ENCODE measurements at regions not wholly inside any gene's neighbourhood (a gene's known extent, or its start where the extent isn't known, plus 50 kb on each side); places are given as distances from the start of the nearest gene placed in this dataset.

DNA sequence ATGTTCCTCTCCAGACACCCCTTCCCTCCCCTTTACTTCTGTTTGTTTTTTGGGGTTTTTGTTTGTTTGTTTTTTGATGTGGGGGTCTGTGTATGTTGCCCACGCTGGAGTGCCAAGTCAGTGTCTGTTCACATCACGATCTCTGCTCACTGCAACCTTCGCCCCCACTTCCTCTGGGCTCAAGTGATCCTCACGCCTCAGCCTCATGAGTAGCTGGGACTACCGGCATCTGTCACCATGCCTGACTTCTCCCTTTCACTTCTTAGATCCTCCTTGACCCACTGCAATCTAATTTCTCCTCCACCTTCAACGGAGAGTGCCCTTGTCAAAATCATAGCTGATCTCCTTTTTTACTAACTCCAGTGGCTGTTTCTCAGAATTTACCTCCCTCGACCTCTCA is 100.7 kb upstream of the KIF26B start:
- TF ChIP-seq GATA2 (IDR thresholded peaks at IDR 0.05; ENCODE audit: low read depth, low read length) (no peak), GATA3 (IDR thresholded peaks at IDR 0.05; ENCODE audit: low read depth, low read length) (no peak)

DNA sequence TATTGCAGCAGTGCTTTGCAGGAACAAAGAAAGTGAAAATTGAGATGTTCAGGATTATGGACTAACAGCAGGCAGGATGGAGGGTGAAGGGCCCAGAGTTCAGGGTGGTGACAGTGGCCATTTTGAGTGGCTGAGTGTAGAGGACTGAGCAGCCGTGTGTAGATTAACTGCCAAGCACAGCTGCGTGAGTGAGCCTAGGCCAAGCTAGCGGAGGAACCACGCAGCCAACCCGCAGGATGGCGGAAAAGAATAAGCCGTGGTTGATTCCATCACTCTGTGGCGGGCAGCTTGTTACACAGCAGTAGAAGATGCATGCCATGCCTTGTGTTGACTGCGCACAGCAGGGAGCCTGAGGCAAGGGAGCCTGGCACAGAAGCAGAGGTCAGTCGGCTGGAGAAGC is 102.5 kb upstream of the KIF26B start:
- no peak for TF ChIP-seq GATA2 (IDR thresholded peaks at IDR 0.05; ENCODE audit: low read depth, low read length)
- no peak for TF ChIP-seq GATA3 (IDR thresholded peaks at IDR 0.05; ENCODE audit: low read depth, low read length)

DNA sequence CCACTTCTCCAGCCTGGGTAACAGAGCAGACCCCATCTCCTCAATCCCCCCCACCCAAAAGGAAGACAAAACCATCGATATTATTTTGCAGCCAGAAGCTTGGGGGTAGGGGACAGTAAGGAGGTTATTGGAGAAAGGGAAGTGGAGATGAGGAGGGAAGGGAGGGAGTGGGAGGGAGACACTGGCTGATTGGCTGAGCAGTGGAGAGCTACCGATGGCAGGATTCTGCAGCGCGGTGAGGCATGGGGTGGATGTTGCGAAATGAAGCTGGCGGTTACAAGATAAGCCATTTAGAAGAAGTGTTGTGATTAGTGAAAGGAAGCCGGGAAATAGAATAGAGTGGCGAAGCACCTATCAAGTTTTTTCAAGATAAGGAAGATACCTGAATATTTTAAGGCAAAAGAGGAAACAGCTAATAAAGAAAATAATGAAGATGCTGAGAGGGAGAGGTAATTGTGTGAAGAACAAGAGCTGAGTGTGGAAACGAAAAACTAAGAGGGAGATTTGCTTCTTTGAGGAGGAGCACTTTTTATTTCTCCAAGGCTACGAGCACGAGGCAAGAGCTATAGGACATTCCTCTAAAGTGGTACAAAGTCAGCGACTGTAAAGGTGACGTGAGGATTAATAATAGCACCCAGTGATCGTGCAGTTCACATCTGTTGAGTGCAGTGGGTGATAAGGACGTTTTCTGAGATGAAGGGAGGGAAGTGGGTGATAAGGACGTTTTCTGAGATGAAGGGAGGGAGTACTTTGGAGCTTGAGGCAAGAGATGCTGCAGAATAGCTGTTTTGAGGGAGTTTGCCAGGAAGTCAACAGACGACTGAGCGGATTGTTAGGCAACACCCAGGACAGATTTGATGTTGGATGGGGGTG is 103.2 kb upstream of the KIF26B start:
- TF ChIP-seq GATA3 (IDR thresholded peaks at IDR 0.05; ENCODE audit: low read depth, low read length) (no peak), GATA2 (IDR thresholded peaks at IDR 0.05; ENCODE audit: low read depth, low read length) (no peak)

DNA sequence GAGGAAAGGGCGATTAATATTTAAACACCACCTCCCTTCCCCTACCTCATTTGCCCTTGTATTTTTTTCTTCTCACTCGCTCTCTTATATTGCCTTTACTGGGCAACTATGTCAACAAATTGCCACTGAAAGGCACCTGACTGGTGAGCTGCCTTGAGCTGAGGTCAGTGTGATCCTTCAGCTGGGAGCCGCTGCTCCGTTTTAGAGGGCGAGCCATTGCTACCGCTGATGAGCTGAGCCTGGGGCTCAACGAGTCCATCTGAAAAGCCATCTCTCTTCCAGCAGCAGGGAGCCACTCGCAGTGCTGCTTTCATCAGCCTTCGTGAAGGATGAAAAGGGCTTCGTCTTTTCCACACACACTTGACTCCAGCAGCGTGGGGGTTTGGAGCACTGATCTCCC is 108.0 kb upstream of the KIF26B start:
- no peak for TF ChIP-seq GATA2 (IDR thresholded peaks at IDR 0.05; ENCODE audit: low read depth, low read length)
- TF ChIP-seq GATA3 (IDR thresholded peaks at IDR 0.05; ENCODE audit: low read depth, low read length), result no peak

DNA sequence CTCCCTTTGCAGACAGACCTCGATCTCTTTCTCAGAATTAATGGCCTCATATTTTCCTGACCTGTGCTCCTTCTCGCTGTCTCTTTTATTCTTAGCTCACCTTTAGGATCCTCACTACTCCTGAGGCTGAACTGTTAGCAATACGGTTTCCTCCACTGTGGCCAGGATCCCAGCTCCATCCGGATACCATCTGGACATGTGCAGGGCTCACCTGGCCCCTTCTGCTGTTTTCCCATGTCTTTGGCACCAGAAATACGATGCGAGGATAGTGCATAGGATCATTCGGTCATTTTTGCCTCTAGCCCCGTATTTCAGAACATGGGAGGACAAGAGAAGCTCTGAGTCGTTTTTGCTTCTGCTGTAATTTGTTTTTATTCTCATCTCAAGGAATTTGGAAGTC is 108.5 kb upstream of the KIF26B start:
- TF ChIP-seq GATA2 (IDR thresholded peaks at IDR 0.05; ENCODE audit: low read depth, low read length), result no peak
- TF ChIP-seq GATA3 (IDR thresholded peaks at IDR 0.05; ENCODE audit: low read depth, low read length), result no peak

DNA sequence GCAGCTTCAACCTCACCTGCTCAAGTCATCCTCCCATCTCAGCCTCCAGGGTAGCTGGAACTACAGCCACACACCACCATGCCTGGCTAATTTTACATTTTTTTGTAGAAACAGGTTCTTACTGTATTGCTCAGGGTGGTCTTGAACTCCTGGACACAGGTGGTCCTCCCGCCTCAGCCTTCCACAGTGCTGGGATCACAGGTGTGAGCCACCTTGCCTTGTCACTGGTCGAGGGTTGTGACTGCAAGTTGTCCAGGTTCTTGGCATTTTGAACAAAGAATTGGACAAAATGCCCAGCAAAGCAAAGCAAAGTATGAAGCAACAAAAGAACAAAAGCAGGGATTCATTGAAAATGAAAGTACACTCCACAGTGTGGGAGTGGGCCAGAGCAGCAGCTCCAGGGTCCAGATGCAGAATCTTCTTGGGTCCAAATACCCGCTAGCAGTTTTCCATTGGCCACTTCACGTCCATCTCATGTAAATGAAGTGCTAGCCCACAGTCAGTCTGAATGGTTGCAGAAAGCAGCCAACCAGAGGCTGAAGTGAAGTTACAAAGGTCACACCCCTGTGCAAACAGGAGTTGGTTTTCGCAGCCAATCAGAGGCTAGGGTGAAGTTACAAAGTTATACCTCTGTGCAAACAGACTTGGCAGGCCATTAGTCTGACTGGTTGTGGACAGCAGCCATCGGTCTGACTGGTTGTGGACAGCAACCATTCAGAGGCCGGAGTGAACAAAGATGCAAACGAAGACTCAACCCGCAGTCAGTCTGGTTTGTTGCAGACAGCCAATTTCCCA is 109.5 kb upstream of the KIF26B start:
- TF ChIP-seq GATA3 (IDR thresholded peaks at IDR 0.05; ENCODE audit: low read depth, low read length) (no peak), GATA2 (IDR thresholded peaks at IDR 0.05; ENCODE audit: low read depth, low read length) (no peak)

DNA sequence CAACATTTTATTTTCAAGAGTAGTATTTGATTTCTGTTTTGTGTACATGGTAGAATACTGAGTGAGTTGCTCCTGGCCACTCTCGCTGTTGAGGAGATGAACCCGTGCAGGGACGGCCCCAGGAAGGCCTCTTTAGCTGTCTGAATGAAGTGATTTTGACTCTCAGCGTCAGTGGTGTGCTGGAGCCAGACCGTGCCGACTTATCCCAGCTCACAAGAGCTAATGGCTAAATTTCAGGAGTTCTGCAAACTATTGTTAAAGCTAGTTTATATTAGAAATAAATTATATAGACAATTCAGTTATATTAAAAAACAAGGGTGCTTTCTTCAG is 111.2 kb upstream of the KIF26B start:
- TF ChIP-seq GATA2 (IDR thresholded peaks at IDR 0.05; ENCODE audit: low read depth, low read length) (no peak), GATA3 (IDR thresholded peaks at IDR 0.05; ENCODE audit: low read depth, low read length) (no peak)

DNA sequence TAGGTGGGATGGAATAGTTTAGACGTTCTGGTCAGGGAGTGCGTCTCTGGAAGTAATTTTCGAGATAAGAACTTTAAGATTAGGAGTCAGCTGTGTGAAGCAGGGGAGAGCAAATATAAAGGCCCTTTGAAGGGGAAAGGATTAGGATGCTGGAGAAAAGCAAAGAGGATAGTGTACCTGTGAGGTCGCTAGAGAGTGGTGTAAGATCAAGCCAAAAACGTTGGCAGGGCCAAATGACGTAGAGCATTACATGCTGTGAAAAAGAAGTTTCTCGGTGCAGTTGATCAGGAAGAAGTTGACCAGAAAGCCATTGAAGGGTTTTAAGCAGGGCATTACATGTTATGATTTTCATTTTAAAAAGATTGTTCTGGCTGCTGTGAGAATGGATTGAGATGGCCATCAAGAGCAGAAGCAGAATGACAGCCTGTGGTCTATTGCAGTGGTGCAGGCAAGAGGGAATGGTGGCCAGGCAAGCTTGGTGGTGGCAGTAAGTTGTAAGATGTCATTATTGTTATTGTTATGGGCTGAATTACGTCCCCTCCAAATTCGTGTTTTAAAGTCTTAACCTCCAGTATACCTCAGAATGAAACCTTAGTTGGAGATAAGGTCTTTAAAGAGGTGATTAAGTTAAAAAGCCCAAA is 113.6 kb upstream of the KIF26B start:
- TF ChIP-seq GATA2 (IDR thresholded peaks at IDR 0.05; ENCODE audit: low read depth, low read length), result no peak
- TF ChIP-seq GATA3 (IDR thresholded peaks at IDR 0.05; ENCODE audit: low read depth, low read length), result no peak

DNA sequence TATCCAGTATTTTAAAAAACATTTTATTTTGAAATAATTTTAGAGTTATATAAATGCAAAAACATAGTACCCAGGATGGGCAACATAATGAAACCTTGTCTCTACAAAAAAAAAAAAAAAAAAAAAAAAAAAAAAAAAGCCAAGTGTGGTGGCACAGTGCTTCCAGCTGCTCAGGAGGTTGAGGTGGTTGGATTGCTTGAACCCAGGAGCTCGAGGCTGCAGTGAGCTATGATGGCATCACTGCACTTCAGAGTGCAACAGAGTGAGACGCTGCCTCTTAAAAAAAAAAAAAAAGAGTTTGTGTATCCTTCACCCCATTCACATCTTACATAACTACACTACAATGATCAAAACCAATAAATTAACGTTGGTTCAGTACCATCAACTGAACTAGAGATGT is 115.6 kb upstream of the KIF26B start:
- no peak for TF ChIP-seq GATA3 (IDR thresholded peaks at IDR 0.05; ENCODE audit: low read depth, low read length)
- no peak for TF ChIP-seq GATA2 (IDR thresholded peaks at IDR 0.05; ENCODE audit: low read depth, low read length)

DNA sequence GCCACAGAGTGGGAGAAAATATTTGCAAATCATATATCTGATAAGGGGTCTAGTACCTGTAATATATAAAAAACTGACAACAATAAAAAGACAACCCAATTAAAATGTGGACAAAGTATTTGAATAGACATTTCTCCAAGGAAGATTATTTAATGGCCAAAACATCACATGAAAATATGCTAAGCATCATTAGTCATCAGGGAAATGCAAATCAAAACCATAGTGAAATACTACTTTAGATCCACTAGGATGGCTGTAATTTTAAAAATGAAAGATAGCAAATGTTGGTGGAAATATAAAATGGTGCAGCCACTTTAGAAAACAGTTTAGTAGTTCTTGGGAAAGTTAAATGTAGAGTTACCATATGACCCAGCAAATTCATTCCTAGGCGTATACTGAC is 118.7 kb upstream of the KIF26B start:
- TF ChIP-seq GATA3 (IDR thresholded peaks at IDR 0.05; ENCODE audit: low read depth, low read length) (no peak), GATA2 (IDR thresholded peaks at IDR 0.05; ENCODE audit: low read depth, low read length) (no peak)

DNA sequence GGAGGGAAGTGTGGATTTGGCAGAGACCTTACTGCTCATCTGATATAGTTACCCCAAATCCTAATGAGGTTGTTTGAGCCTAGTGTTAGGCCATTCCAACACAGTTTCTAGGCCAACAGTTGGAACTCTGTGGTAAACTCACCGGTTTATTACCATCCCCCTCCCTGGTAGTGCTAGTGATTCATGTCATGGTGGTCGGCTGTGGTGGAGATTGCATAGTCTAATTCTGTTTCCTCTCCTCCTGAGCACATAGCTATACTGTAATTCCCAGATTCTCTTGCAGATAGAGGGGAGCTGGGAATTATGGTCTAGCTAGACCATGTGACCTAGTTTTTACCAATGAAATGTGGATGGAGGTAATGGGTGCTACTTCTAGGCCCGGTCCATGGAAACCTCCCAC is 123.7 kb upstream of the KIF26B start:
- no peak for TF ChIP-seq GATA3 (IDR thresholded peaks at IDR 0.05; ENCODE audit: low read depth, low read length)

DNA sequence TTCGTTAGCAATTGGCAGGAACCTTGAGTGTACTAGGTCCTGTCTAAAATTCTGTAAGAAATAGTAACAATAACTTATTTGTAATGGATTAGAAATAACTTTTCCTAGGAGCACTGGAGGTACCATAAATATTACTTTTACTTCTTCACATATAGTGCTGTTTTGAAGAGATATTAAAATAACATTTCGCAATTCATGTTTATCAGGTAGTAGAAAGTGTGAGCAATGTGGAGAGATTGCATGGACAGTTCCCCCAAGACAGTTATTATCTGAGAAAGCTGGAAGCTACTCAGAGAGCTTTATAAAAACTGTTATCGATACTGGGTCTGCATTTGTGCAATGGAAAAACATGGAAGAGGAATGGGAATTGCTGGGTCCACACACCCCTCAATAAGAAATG is 128.5 kb upstream of the KIF26B start:
- TF ChIP-seq GATA2 (IDR thresholded peaks at IDR 0.05; ENCODE audit: low read depth, low read length), result no peak
- no peak for TF ChIP-seq GATA3 (IDR thresholded peaks at IDR 0.05; ENCODE audit: low read depth, low read length)

DNA sequence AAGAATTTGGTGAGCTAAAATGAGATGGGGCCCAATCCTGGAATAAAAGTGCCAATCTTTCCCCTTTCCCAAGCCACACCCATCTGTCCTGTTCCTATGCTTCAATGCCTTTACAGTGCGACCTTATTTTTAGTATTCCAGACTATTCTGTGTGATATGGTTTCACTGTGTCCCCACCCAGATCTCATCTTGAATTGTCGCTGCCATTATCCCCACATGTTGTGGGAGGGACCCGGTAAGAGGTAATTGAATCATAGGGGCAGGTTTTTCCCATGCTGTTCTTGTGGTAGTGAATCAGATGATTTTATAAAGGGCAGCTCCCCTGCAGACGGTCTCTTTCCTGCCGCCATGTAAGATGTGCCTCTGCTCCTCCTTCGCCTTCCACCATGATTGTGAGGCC is 129.3 kb upstream of the KIF26B start:
- no peak for TF ChIP-seq GATA2 (IDR thresholded peaks at IDR 0.05; ENCODE audit: low read depth, low read length)
- TF ChIP-seq GATA3 (IDR thresholded peaks at IDR 0.05; ENCODE audit: low read depth, low read length), result no peak

DNA sequence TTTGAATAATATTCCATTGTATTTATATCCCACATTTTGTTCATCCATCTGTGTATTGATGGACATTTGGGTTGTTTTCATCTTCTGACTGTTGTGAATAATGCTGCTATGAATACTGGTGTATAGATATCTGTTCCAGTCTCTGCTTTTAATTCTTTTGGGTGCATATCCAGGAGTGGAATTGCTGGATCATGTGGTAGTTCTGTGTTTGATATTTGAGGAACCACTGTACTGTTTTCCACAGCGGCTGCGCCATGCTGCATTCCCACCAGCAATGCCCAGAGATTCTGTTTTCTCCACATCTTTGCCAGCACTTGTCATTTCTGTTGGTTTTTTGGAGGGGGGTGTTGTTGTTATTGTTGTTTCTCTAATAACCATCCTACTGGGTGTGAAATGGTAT is 131.6 kb upstream of the KIF26B start:
- TF ChIP-seq GATA2 (IDR thresholded peaks at IDR 0.05; ENCODE audit: low read depth, low read length) (no peak), GATA3 (IDR thresholded peaks at IDR 0.05; ENCODE audit: low read depth, low read length) (no peak)
